ENCODE measurements at regions not wholly inside any gene's neighbourhood (a gene's known extent, or its start where the extent isn't known, plus 50 kb on each side); places are given as distances from the start of the nearest gene placed in this dataset.

DNA sequence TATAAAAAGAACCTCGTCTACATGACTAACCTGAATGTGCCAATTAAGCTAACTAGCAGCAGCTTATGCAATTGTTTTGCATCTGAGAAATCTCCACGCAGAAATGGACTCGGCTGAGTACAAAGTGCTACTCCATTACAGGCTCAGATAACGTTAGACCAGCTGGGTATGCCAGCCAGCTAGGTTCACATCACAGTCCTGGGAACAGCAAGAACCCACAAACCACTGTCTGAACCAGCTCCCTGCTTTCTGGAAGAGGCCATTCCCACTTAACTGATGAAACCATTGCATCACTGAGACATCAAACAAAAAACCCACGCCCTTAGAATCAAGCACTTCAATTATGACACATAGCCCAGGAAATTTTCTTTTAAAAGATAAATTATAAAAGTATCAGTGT lies 202.7 kb downstream of the CYRIA start:
- Mint-ChIP-seq H3K27ac (no peak overlapping the region), H3K4me1 (ENCODE audit: low read depth) (peaks cover 18% of the 10 kb centered on the region), H3K9me3 (no peaks in the 10 kb centered on the region), H3K36me3 (ENCODE audit: low read depth) (no peaks in the 10 kb centered on the region), H3K4me3 (ENCODE audit: low read depth) (no peak overlapping the region), H3K27me3 (ENCODE audit: low read depth) (peaks cover 23% of the 10 kb centered on the region)
- no peak for DNase-seq (ENCODE audit: low spot score)
- intact Hi-C loops (cut with micrococcal nuclease): loop anchor here (10.0 kb wide), 1 partner anchor 518 kb away; the partner anchor contains the start of gene MYCN

DNA sequence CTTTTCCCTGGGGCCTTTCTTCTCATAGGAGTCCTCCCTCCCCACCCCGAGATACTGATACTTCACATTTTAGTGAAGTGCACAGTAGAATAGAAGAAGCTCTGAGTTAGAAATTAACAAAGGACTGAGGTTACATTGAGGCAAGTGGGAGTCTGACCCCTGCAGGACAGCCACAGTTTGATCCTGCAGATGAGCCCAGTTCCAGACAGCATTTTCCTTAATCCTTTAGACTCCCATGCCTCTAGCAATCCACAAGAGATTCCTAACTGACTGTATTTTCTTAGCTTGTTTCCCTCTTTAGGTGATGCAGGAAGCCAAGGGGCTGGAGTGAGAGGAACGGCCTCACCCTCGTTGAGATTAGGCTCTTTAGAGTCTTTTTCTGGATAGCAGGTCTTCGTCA lies 204.0 kb downstream of the CYRIA start:
- Mint-ChIP-seq H3K27ac (no peak overlapping the region), H3K4me1 (ENCODE audit: low read depth) (peaks cover 14% of the 10 kb centered on the region), H3K36me3 (ENCODE audit: low read depth) (no peaks in the 10 kb centered on the region), H3K9me3 (no peaks in the 10 kb centered on the region), H3K27me3 (ENCODE audit: low read depth) (peaks cover 23% of the 10 kb centered on the region), H3K4me3 (ENCODE audit: low read depth) (no peak overlapping the region)
- no peak for DNase-seq (ENCODE audit: low spot score)
- intact Hi-C loops (cut with micrococcal nuclease): loop anchor here (10.0 kb wide), 1 partner anchor 517 kb away; the partner anchor contains the start of gene MYCN

DNA sequence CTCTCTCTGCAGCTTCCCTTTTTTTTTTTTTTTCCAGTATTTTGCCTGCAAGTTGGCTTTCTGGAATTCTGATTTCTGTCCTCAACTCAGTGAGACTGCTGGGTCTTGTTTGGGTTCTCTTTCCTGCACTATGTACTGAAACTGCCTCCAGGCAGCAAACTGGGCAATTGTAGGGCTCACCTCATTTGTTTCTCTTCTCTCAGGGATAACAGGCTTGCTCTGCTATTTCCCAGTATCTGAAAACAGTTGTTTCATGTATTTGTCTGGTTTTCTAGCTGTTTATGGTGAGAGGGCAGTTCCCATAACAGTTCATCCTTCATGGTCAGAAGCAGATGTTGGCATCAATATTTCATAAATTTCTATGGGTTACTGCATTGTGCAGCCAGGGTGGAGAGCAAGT lies 206.0 kb downstream of the CYRIA start:
- Mint-ChIP-seq H3K4me3 (ENCODE audit: low read depth) (no peak overlapping the region), H3K36me3 (ENCODE audit: low read depth) (no peaks in the 10 kb centered on the region), H3K27me3 (ENCODE audit: low read depth) (peaks cover 19% of the 10 kb centered on the region), H3K27ac (no peak overlapping the region), H3K9me3 (no peaks in the 10 kb centered on the region), H3K4me1 (ENCODE audit: low read depth) (peaks cover 6% of the 10 kb centered on the region)
- intact Hi-C loops (cut with micrococcal nuclease): loop anchor here (10.0 kb wide), 1 partner anchor 515 kb away; the partner anchor contains the start of gene MYCN
- no peak for DNase-seq (ENCODE audit: low spot score)

DNA sequence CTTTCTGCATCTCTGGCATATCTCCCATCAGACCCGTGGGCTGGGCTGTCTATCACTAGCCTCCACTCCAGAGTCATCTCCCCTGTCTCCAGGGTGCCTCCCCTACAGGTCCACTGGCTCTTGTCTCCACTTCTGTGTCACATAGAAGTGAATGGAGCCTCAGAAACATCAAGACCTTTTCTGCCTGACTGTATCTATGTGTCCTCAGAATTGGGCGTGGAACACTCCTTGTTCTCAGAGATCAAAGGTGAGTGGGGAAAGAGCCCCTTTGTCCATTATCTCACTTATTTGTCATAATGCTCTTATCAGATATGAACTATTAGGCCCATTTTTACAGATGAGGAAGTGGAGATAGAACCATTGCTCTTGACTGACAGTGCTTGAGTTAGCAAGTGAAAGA lies 211.0 kb downstream of the CYRIA start:
- Mint-ChIP-seq H3K36me3 (ENCODE audit: low read depth) (no peaks in the 10 kb centered on the region), H3K4me1 (ENCODE audit: low read depth) (no peaks in the 10 kb centered on the region), H3K27me3 (ENCODE audit: low read depth) (peaks cover 14% of the 10 kb centered on the region), H3K27ac (no peak overlapping the region), H3K4me3 (ENCODE audit: low read depth) (no peak overlapping the region), H3K9me3 (no peaks in the 10 kb centered on the region)
- intact Hi-C loops (cut with micrococcal nuclease): no loop called here
- DNase-seq (ENCODE audit: low spot score): no peak

DNA sequence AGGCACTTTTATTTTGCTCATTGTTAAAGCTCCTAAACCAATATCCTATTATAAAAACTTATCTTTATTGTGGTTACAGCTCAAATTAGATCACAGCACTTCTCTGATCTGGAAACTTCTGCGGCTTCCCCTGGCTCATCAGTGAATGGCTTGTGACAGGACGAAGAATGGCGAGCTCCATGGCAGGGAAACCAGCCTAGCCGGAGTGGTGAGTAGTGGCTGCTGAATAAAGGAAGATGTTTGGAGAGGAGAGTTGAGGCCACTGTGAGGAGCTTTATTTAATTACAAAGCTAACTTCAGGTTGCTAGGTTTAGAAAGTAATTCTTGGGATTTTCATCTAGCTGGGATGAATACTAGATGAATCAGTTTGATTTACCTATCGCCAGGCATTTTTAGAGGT lies 213.5 kb downstream of the CYRIA start:
- Mint-ChIP-seq H3K4me3 (ENCODE audit: low read depth) (no peak overlapping the region), H3K36me3 (ENCODE audit: low read depth) (no peaks in the 10 kb centered on the region), H3K27me3 (ENCODE audit: low read depth) (peaks cover 9% of the 10 kb centered on the region), H3K27ac (no peak overlapping the region), H3K4me1 (ENCODE audit: low read depth) (no peaks in the 10 kb centered on the region), H3K9me3 (no peaks in the 10 kb centered on the region)
- intact Hi-C loops (cut with micrococcal nuclease): no loop called here
- no peak for DNase-seq (ENCODE audit: low spot score)

DNA sequence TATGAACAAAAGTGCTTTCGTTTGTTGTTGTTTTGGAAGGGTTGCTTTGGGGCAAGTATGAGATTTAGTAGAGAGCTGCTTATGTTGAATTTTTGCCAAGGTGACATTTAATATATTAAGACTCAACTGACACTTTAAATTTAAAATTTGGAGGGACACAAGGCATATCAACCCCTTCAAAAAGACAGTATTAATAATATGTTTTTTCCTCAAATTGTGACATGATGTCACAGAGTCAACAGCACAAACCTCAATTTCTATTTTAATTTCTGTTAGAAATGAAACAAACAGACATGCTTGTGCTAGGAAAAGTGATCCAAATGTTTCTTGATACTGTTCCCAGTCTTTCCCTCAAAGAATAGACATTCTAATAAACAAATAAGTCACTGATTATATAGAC lies 218.9 kb downstream of the CYRIA start:
- no peaks in the 10 kb centered on the region for H3K4me1 Mint-ChIP-seq (ENCODE audit: low read depth)
- peaks cover 5% of the 10 kb centered on the region for H3K27me3 Mint-ChIP-seq (ENCODE audit: low read depth)
- no peaks in the 10 kb centered on the region for H3K36me3 Mint-ChIP-seq (ENCODE audit: low read depth)
- no peak overlapping the region for H3K27ac Mint-ChIP-seq
- H3K4me3 Mint-ChIP-seq (ENCODE audit: low read depth): no peak overlapping the region
- no peak for DNase-seq (ENCODE audit: low spot score)
- intact Hi-C loops (cut with micrococcal nuclease): no loop called here
- no peaks in the 10 kb centered on the region for H3K9me3 Mint-ChIP-seq

DNA sequence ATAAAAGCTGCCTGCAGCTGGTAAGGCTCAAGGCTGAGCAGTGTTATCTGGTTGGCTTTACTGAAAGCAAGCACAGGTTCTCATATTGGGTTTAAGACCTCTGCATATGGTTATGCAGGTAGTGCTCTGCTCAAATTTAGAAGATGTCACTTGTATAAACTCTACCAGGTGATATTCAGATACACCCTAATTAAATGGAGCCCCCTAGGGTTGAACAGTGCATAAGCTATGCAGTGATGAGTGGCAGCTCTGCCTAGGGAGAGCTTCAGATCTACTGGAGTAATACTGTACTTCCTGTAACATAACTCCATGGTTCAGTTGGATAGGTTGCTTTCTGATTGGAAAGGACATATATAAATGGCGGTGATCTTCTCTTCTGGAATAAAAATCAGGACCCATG lies 222.7 kb downstream of the CYRIA start:
- no peaks in the 10 kb centered on the region for H3K36me3 Mint-ChIP-seq (ENCODE audit: low read depth)
- no peak overlapping the region for H3K27ac Mint-ChIP-seq
- intact Hi-C loops (cut with micrococcal nuclease): no loop called here
- no peaks in the 10 kb centered on the region for H3K9me3 Mint-ChIP-seq
- no peaks in the 10 kb centered on the region for H3K4me1 Mint-ChIP-seq (ENCODE audit: low read depth)
- H3K27me3 Mint-ChIP-seq (ENCODE audit: low read depth): peaks cover 5% of the 10 kb centered on the region
- H3K4me3 Mint-ChIP-seq (ENCODE audit: low read depth): no peak overlapping the region
- DNase-seq (ENCODE audit: low spot score): no peak

DNA sequence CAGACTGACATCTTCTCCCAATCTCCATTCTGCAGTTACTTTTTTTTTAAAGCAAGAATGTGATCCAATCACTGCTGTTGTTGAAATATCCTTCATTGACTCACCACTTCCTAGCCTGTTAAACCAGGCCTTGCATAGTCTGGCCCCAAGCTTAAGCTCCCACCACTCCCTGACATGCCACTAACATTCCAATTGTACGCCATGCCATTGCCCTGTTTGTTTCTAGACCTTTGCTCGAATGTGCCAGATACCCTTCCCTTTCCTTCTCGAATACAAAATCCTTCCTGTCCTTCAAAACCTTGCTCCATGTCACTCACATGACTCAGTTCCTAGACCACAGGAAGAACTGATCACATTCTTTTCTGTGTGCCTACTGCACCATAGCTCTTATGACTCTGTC lies 224.2 kb downstream of the CYRIA start:
- Mint-ChIP-seq H3K27ac (no peak overlapping the region), H3K4me1 (ENCODE audit: low read depth) (no peaks in the 10 kb centered on the region), H3K36me3 (ENCODE audit: low read depth) (no peaks in the 10 kb centered on the region), H3K9me3 (no peaks in the 10 kb centered on the region), H3K4me3 (ENCODE audit: low read depth) (no peak overlapping the region), H3K27me3 (ENCODE audit: low read depth) (peaks cover 15% of the 10 kb centered on the region)
- DNase-seq (ENCODE audit: low spot score): no peak
- intact Hi-C loops (cut with micrococcal nuclease): no loop called here

DNA sequence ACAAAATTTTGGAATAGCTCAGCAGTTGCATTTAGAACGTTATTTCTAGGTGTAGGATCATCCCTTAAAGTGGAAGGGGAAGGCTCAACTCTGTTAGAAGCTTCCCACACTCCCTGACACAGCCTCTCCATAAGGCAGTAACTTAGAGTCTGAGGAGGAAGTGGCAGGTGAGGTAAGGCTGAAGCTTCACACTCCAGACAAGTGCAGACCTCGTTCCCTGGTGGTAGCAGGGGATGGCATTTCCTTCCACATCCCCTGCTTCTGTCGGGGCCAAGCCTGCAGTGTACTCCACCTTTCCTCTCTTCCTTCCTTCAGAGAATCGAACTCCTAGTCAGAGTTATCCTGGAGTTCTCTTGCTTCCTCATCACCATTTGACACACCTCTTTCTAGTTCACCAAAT lies 224.7 kb downstream of the CYRIA start:
- peaks cover 17% of the 10 kb centered on the region for H3K27me3 Mint-ChIP-seq (ENCODE audit: low read depth)
- H3K27ac Mint-ChIP-seq: no peak overlapping the region
- no peak for DNase-seq (ENCODE audit: low spot score)
- no peak overlapping the region for H3K4me3 Mint-ChIP-seq (ENCODE audit: low read depth)
- H3K9me3 Mint-ChIP-seq: no peaks in the 10 kb centered on the region
- no peaks in the 10 kb centered on the region for H3K4me1 Mint-ChIP-seq (ENCODE audit: low read depth)
- H3K36me3 Mint-ChIP-seq (ENCODE audit: low read depth): no peaks in the 10 kb centered on the region
- intact Hi-C loops (cut with micrococcal nuclease): no loop called here

DNA sequence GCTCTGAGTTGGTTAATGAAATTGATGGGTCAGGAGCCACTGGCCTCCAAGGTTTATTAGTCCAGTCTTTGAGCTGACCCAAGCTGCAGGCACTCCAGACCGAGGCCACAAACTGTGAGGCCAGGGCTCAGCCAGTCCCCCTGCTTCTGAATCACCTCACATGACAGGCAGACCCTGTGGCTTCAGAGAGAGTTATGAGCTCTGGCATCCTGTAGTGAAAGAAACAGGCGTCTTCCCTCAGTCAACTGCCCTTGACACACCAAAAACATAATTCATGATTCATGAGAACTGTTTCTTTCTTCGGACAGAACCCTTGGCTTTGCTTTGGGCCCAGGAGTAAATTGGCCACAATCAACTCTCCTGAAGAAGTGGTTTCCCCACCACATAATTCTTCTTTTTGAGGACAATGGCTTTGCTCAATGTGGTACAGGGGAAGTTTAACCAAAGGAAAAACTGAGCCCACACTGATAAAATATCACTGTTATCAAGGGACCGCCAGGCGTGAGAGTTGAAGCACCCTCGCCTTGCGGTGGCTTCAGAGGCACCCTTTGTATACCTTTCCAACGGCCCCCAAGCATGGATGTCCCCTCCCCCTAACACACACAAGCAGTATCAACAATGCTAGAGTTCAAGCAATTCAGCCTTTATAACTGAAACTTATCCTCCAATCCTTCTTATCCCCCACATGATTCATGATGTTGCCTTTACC lies 226.9 kb downstream of the CYRIA start:
- no peaks in the 10 kb centered on the region for H3K36me3 Mint-ChIP-seq (ENCODE audit: low read depth)
- no peaks in the 10 kb centered on the region for H3K4me1 Mint-ChIP-seq (ENCODE audit: low read depth)
- intact Hi-C loops (cut with micrococcal nuclease): no loop called here
- peaks cover 19% of the 10 kb centered on the region for H3K27me3 Mint-ChIP-seq (ENCODE audit: low read depth)
- DNase-seq (ENCODE audit: low spot score): no peak
- no peak overlapping the region for H3K4me3 Mint-ChIP-seq (ENCODE audit: low read depth)
- no peak overlapping the region for H3K27ac Mint-ChIP-seq
- no peaks in the 10 kb centered on the region for H3K9me3 Mint-ChIP-seq

DNA sequence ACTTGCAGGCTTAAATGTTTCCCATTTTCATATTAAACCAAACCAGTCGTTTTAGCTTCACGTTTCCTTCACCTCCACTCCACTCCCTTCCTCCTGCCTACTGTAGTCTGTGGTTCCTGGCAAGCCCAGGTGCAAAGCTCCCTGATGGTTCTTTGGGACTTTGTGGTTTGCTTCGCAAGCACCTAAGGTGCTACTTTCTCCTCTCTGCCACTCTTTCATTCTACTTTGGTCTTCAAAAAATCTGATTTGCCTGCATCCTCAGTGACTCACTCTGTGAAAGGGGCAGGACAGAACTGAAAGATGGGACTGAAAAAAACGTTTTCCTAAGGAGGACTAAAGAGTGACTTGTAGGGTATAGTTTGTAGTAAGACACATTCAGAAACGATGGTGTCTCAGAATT lies 228.4 kb downstream of the CYRIA start:
- no peak overlapping the region for H3K27ac Mint-ChIP-seq
- DNase-seq (ENCODE audit: low spot score): no peak
- intact Hi-C loops (cut with micrococcal nuclease): no loop called here
- H3K4me3 Mint-ChIP-seq (ENCODE audit: low read depth): no peak overlapping the region
- H3K4me1 Mint-ChIP-seq (ENCODE audit: low read depth): no peaks in the 10 kb centered on the region
- peaks cover 19% of the 10 kb centered on the region for H3K27me3 Mint-ChIP-seq (ENCODE audit: low read depth)
- no peaks in the 10 kb centered on the region for H3K36me3 Mint-ChIP-seq (ENCODE audit: low read depth)
- H3K9me3 Mint-ChIP-seq: no peaks in the 10 kb centered on the region

DNA sequence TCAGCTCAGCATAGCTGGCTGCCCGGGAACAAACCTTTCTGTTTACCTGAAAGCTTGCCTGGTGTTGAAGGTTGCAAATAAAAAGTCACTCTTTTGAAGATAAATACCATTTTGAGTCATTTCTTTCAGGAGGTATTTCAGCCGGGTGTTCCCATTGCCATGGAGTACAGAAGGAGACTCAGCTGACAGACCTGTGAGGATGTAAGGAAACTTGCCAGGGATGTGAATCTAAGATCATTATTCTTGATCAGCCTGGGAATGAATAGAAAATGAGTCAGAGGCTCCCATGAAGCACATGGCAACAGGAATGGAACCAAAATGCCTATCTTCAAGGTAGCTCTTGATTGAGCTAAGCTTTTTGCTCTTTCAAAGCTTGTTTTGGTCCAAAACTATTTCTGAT lies 231.2 kb downstream of the CYRIA start:
- Mint-ChIP-seq H3K9me3 (no peaks in the 10 kb centered on the region), H3K36me3 (ENCODE audit: low read depth) (no peaks in the 10 kb centered on the region), H3K4me3 (ENCODE audit: low read depth) (no peak overlapping the region)

DNA sequence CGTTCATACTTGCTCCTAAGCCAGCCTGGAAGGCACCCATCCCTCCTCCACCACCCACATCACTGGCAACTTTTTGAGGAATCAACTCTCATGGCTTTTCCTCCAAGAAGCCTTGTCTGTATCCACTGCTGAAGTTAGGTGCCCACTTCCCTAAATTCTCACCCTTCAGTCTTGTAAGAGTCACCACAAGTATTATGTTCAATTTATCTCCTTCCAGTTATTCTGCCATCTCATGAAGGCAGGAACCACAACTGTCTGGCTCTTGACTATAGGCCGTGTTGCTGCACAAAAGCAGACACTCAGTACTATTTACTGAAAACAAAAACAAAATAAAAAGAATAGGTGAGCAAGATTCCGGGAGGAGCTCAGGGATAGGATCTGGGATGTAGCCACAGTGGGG lies 234.8 kb downstream of the CYRIA start:
- no peaks in the 10 kb centered on the region for H3K36me3 Mint-ChIP-seq (ENCODE audit: low read depth)
- no peaks in the 10 kb centered on the region for H3K4me1 Mint-ChIP-seq (ENCODE audit: low read depth)
- intact Hi-C loops (cut with micrococcal nuclease): no loop called here
- H3K9me3 Mint-ChIP-seq: no peaks in the 10 kb centered on the region
- H3K27ac Mint-ChIP-seq: no peak overlapping the region
- H3K27me3 Mint-ChIP-seq (ENCODE audit: low read depth): peaks cover 2% of the 10 kb centered on the region
- no peak overlapping the region for H3K4me3 Mint-ChIP-seq (ENCODE audit: low read depth)
- DNase-seq (ENCODE audit: low spot score): no peak

More for the DNA sequence above, 231.2 kb downstream of the CYRIA start:
- Mint-ChIP-seq H3K4me1 (ENCODE audit: low read depth) (no peaks in the 10 kb centered on the region), H3K27me3 (ENCODE audit: low read depth) (peaks cover 16% of the 10 kb centered on the region), H3K27ac (no peak overlapping the region)
- intact Hi-C loops (cut with micrococcal nuclease): no loop called here
- DNase-seq (ENCODE audit: low spot score): no peak

Measured in activated T-helper 2 cell treated with anti-CD3 and anti-CD28 coated beads, Interferon-gamma antibody, Interleukin-2, Interleukin-4, amounts not matched to agents 10 μg/mL and 5 μg/mL and 100 μg/mL, durations not matched to agents 14 hours and 24 hours and 36 hours (primary cell).